ENCODE measurements at regions not wholly inside any gene's neighbourhood (a gene's known extent, or its start where the extent isn't known, plus 50 kb on each side); places are given as distances from the start of the nearest gene placed in this dataset.

GRCh38 chr18:30687501-30687900 lies 355.0 kb downstream of the DSC3 start:
- no peaks in the 10 kb centered on the region for H3K4me1 ChIP-seq (ENCODE audit: control insufficient read depth, insufficient read depth, low read length)
- CTCF ChIA-PET, result no interaction called here
- POLR2A ChIA-PET, result no interaction called here
- TF ChIP-seq ATF2 (tag by site-specific recombination; IDR thresholded peaks at IDR 0.05; ENCODE audit: low read depth) (no peak), ZNF394 (tag by site-specific recombination; IDR thresholded peaks at IDR 0.05; ENCODE audit: borderline replicate concordance) (no peak), ZNF239 (tag by site-specific recombination; IDR thresholded peaks at IDR 0.05) (no peak)
- no peak overlapping the region for H3K27ac ChIP-seq (ENCODE audit: extremely low read depth, low read depth, low read length)
- H3K36me3 ChIP-seq (ENCODE audit: control insufficient read depth in 2 of 2, insufficient read depth in 1 of 2, low read length in 2 of 2), result no peaks in the 10 kb centered on the region
- no peak overlapping the region for H3K4me3 ChIP-seq (ENCODE audit: low read depth, low read length)
- no peaks in the 10 kb centered on the region for H3K9me3 ChIP-seq (ENCODE audit: control insufficient read depth, insufficient read depth, low read depth, low read length)

GRCh38 chr18:30684825-30685481 lies 357.6 kb downstream of the DSC3 start:
- no peaks in the 10 kb centered on the region for H3K36me3 ChIP-seq (ENCODE audit: control insufficient read depth in 2 of 2, insufficient read depth in 1 of 2, low read length in 2 of 2)
- H3K4me3 ChIP-seq (ENCODE audit: low read depth, low read length), result no peak overlapping the region
- H3K4me1 ChIP-seq (ENCODE audit: control insufficient read depth, insufficient read depth, low read length), result no peaks in the 10 kb centered on the region
- POLR2A ChIA-PET, result no interaction called here
- no peaks in the 10 kb centered on the region for H3K9me3 ChIP-seq (ENCODE audit: control insufficient read depth, insufficient read depth, low read depth, low read length)
- TF ChIP-seq PBX3 (CRISPR knock-in tag; IDR thresholded peaks at IDR 0.05), result no peak
- no peak for TF ChIP-seq ZNF132 (tag by site-specific recombination; IDR thresholded peaks at IDR 0.05; ENCODE audit: borderline replicate concordance)
- TF ChIP-seq ZNF561 (tag by site-specific recombination; IDR thresholded peaks at IDR 0.05; ENCODE audit: borderline replicate concordance), result no peak
- TF ChIP-seq ZNF670 (tag by site-specific recombination; IDR thresholded peaks at IDR 0.05; ENCODE audit: low read depth), result no peak
- TF ChIP-seq ZBTB49 (tag by site-specific recombination; IDR thresholded peaks at IDR 0.05; ENCODE audit: low read depth), result no peak
- TF ChIP-seq ZNF473 (tag by site-specific recombination; IDR thresholded peaks at IDR 0.05), result no peak
- CTCF ChIA-PET, result no interaction called here
- H3K27ac ChIP-seq (ENCODE audit: extremely low read depth, low read depth, low read length), result no peak overlapping the region

GRCh38 chr18:30683836-30684235 lies 358.7 kb downstream of the DSC3 start:
- TF ChIP-seq TRIM28 (IDR thresholded peaks at IDR 0.05; ENCODE audit: borderline replicate concordance, low read length) (no peak), ZNF362 (tag by site-specific recombination; IDR thresholded peaks at IDR 0.05) (no peak), ELK4 (IDR thresholded peaks at IDR 0.05; ENCODE audit: borderline replicate concordance, low read depth, low read length) (no peak), ZNF221 (tag by site-specific recombination; IDR thresholded peaks at IDR 0.05; ENCODE audit: borderline replicate concordance) (no peak), ZNF2 (tag by site-specific recombination; IDR thresholded peaks at IDR 0.05) (no peak), ZNF155 (tag by site-specific recombination; IDR thresholded peaks at IDR 0.05) (no peak), GLI4 (tag by site-specific recombination; IDR thresholded peaks at IDR 0.05) (no peak), IKZF3 (tag by site-specific recombination; IDR thresholded peaks at IDR 0.05) (no peak), ZNF510 (tag by site-specific recombination; IDR thresholded peaks at IDR 0.05; ENCODE audit: insufficient replicate concordance) (no peak), ZNF184 (tag by site-specific recombination; IDR thresholded peaks at IDR 0.05) (no peak), ZNF548 (tag by site-specific recombination; IDR thresholded peaks at IDR 0.05) (no peak)
- no peaks in the 10 kb centered on the region for H3K36me3 ChIP-seq (ENCODE audit: control insufficient read depth in 2 of 2, insufficient read depth in 1 of 2, low read length in 2 of 2)
- no peak overlapping the region for H3K27ac ChIP-seq (ENCODE audit: extremely low read depth, low read depth, low read length)
- no peaks in the 10 kb centered on the region for H3K4me1 ChIP-seq (ENCODE audit: control insufficient read depth, insufficient read depth, low read length)
- CTCF ChIA-PET, result no interaction called here
- H3K4me3 ChIP-seq (ENCODE audit: low read depth, low read length), result no peak overlapping the region
- no peaks in the 10 kb centered on the region for H3K9me3 ChIP-seq (ENCODE audit: control insufficient read depth, insufficient read depth, low read depth, low read length)
- POLR2A ChIA-PET, result no interaction called here
